Left colon (tissue), 2 donors: ENCODE measurements at regions not wholly inside any gene's neighbourhood (a gene's known extent, or its start where the extent isn't known, plus 50 kb on each side); places are given as distances from the start of the nearest gene placed in this dataset.
A peak's percentile ranks its signal among the peaks of the same experiment; 100 is the strongest.

Experiments used
- ATAC-seq: fragments of 200-7000 bp; cut with Tn5 transposase; one replicate; pipeline ENCODE4 v1.9.1; 2020; ENCODE audit warnings: mild to moderate bottlenecking, moderate library complexity
- DNase-seq, 2 donors: peaks; one replicate each; pipeline ENCODE4 v3.0.0-alpha.2; 2020
- intact Hi-C, 2 donors: fragments of 100-400 bp; cut with DNase I in 1 of 2; cut with micrococcal nuclease in 1 of 2; formaldehyde crosslinking; loops; one replicate each; pipeline versions ENCODE4 v1.11.2 to v1.14.0; 2022; cut with DNase I, micrococcal nuclease
- donor health status: DM: no; HTN: no; CAD: no.
- donor health status: DM: yes; HTN: yes; CAD: no.

- intact Hi-C loops: no loop called here
- DNase-seq (no peak), ATAC-seq (no peak)
Observed at GRCh38 chr1:229079016-229079595, 191.8 kb upstream of the RAB4A start.

- no peak for ATAC-seq
- no peak for DNase-seq
- intact Hi-C loops: no loop called here
Observed at GRCh38 chr1:229080361-229080760, 190.6 kb upstream of the RAB4A start.

- ATAC-seq (no peak), DNase-seq (no peak)
- intact Hi-C loops: no loop called here
Observed at GRCh38 chr1:229085291-229085690, 185.6 kb upstream of the RAB4A start.

- no peak for DNase-seq
- intact Hi-C loops: no loop called here
- ATAC-seq: no peak
Observed at GRCh38 chr1:229086091-229086490, 184.8 kb upstream of the RAB4A start.

GRCh38 chr1:229086686-229087085, 184.2 kb upstream of the RAB4A start:
- intact Hi-C loops: no loop called here
- ATAC-seq (no peak), DNase-seq (no peak)

- DNase-seq: no peak
- intact Hi-C loops: no loop called here
- no peak for ATAC-seq
Observed at GRCh38 chr1:229087339-229087738, 183.6 kb upstream of the RAB4A start.

- ATAC-seq (no peak), DNase-seq (no peak)
- intact Hi-C loops: no loop called here
Observed at GRCh38 chr1:229087906-229088305, 183.0 kb upstream of the RAB4A start.

GRCh38 chr1:229088711-229089110, 182.2 kb upstream of the RAB4A start:
- no peak for ATAC-seq
- no peak for DNase-seq
- intact Hi-C loops: no loop called here

GRCh38 chr1:229089586-229090208, 181.2 kb upstream of the RAB4A start:
- ATAC-seq (no peak), DNase-seq (no peak)
- intact Hi-C loops: no loop called here

GRCh38 chr1:229091721-229092136, 179.2 kb upstream of the RAB4A start:
- ATAC-seq (no peak), DNase-seq (no peak)
- intact Hi-C loops: no loop called here

GRCh38 chr1:229092377-229093237, 178.3 kb upstream of the RAB4A start:
- ATAC-seq (peak; percentile 21), DNase-seq (no peak)
- intact Hi-C loops: no loop called here

- intact Hi-C loops: no loop called here
- ATAC-seq (no peak), DNase-seq (no peak)
Observed at GRCh38 chr1:229093238-229093540, 177.7 kb upstream of the RAB4A start.

- ATAC-seq (peak; percentile 100), DNase-seq (peak; percentile 33 to 67)
- intact Hi-C loops: no loop called here
Observed at GRCh38 chr1:229093609-229094336, 177.1 kb upstream of the RAB4A start.

- ATAC-seq: no peak
- intact Hi-C loops: no loop called here
- no peak for DNase-seq
Observed at GRCh38 chr1:229094476-229095311, 176.2 kb upstream of the RAB4A start.

GRCh38 chr1:229095325-229095724, 175.6 kb upstream of the RAB4A start:
- intact Hi-C loops: no loop called here
- DNase-seq: no peak
- ATAC-seq: no peak

- DNase-seq (no peak), ATAC-seq (no peak)
- intact Hi-C loops: no loop called here
Observed at GRCh38 chr1:229097356-229097755, 173.6 kb upstream of the RAB4A start.

GRCh38 chr1:229098361-229098760, 172.6 kb upstream of the RAB4A start:
- ATAC-seq (no peak), DNase-seq (no peak)
- intact Hi-C loops: no loop called here

GRCh38 chr1:229098903-229099578, 171.9 kb upstream of the RAB4A start:
- intact Hi-C loops: no loop called here
- peak; percentile 77 for ATAC-seq
- no peak for DNase-seq
